Ovary (tissue), 7 donors: ENCODE measurements at regions not wholly inside any gene's neighbourhood (a gene's known extent, or its start where the extent isn't known, plus 50 kb on each side); places are given as distances from the start of the nearest gene placed in this dataset.

Experiments used
- DNase-seq, 5 donors: peaks; one replicate each; pipeline ENCODE4 v3.0.0-alpha.2; 2019 to 2020
- H3K27ac ChIP-seq, 2 donors: fragments of 200-600 bp; one replicate each; pipeline versions ENCODE4 v1.5.1 to v1.8.0; 2019 to 2022
- H3K27me3 ChIP-seq: fragments of 200-600 bp; one replicate; pipeline ENCODE4 v1.8.0; 2022
- H3K36me3 ChIP-seq: fragments of 200-600 bp; sonication (generic); one replicate; pipeline ENCODE4 v1.5.1; 2019
- H3K4me1 ChIP-seq: one replicate; pipeline ENCODE4 v1.8.1; 2013; ENCODE audit warnings: mild to moderate bottlenecking, moderate library complexity; ENCODE audit not compliant: insufficient read depth
- H3K4me3 ChIP-seq: fragments of 200-600 bp; sonication (generic); one replicate; pipeline ENCODE4 v1.5.1; 2017
- H3K9me3 ChIP-seq, 2 donors: fragments of 200-600 bp in 1 of 2; sonication (generic) in 1 of 2; one replicate each; pipeline versions ENCODE4 v1.5.1 to v1.8.1; 2013 to 2019; ENCODE audit warnings: mild to moderate bottlenecking in 1 of 2, moderate library complexity in 1 of 2
- CTCF ChIP-seq, 3 donors: fragments of 450-650 bp in 2 of 3; fragments of 200-600 bp in 1 of 3; IDR thresholded peaks; one replicate each; pipeline versions ENCODE4 v1.5.1 to v1.8.0; 2016 to 2022; ENCODE audit warnings: antibody characterized with exemption in 3 of 3, mild to moderate bottlenecking in 1 of 3
- EP300 ChIP-seq: sonication (generic); formaldehyde crosslinking; IDR thresholded peaks from one replicate; pipeline ENCODE4 v1.6.1; 2017; ENCODE audit warnings: antibody characterized with exemption
- POLR2A ChIP-seq: fragments of 450-650 bp; IDR thresholded peaks from one replicate; pipeline ENCODE4 v1.6.1; 2017; ENCODE audit warnings: antibody characterized with exemption, mild to moderate bottlenecking, moderate library complexity
- WGBS, 3 donors: extraction: QIAGEN DNeasy Blood & Tissue Kit in 1 of 3; methylation state at CpG; one replicate each; pipeline versions ENCODE4 v1.1.5 to v1.1.7; 2013 to 2017; 5-methylcytosine and 5-hydroxymethylcytosine counted together
- intact Hi-C, 4 donors: fragments of 100-400 bp; cut with DNase I; formaldehyde crosslinking; loops; one replicate each; pipeline versions ENCODE4 v1.11.0 to v1.15.1; 2022 to 2023
- donor health status: DM: no; HTN: no; CAD: no; lungs with moderate emphysema.
- donor health status: DM: no; HTN: no; CAD: no.
- donor health status: Bipolar disorder and iron deficiency.
- donor health status: DM: no; HTN: no; CAD: no.
- donor health status: DM: yes; HTN: yes; CAD: no.

GRCh38 chr6:56350628-56351260 is 103.4 kb upstream of the COL21A1 start:
- WGBS, 3 donors, result 79 to 96% (median 92%) methylated on average over 6 of the region's 6 CpGs
- no peaks in the 10 kb centered on the region for H3K9me3 ChIP-seq
- H3K36me3 ChIP-seq, result no peaks in the 10 kb centered on the region
- no peaks in the 10 kb centered on the region for H3K4me1 ChIP-seq
- no peak overlapping the region for H3K27ac ChIP-seq
- no peak overlapping the region for H3K4me3 ChIP-seq
- H3K27me3 ChIP-seq, result no peaks in the 10 kb centered on the region
- intact Hi-C loops, result no loop called here
- TF ChIP-seq EP300 (no peak), POLR2A (no peak), CTCF (IDR thresholded peaks at IDR 0.05) (no peak)
- DNase-seq, result no peak

- no peak for TF ChIP-seq POLR2A
- TF ChIP-seq CTCF (IDR thresholded peaks at IDR 0.05), result no peak
- no peak for TF ChIP-seq EP300
- Histone ChIP-seq H3K27me3 (no peaks in the 10 kb centered on the region), H3K27ac (no peak overlapping the region), H3K4me3 (no peak overlapping the region), H3K9me3 (no peaks in the 10 kb centered on the region), H3K4me1 (no peaks in the 10 kb centered on the region), H3K36me3 (no peaks in the 10 kb centered on the region)
- 23 to 54% (median 25%) methylated on average over 3 of the region's 3 CpGs for WGBS, 3 donors
- no peak for DNase-seq
- intact Hi-C loops, result no loop called here
Measured at GRCh38 chr6:56349194-56349593, 101.8 kb upstream of the COL21A1 start.

GRCh38 chr6:56348578-56348977 is 101.2 kb upstream of the COL21A1 start:
- no peak for DNase-seq
- no peak for TF ChIP-seq CTCF (IDR thresholded peaks at IDR 0.05)
- Histone ChIP-seq H3K4me1 (no peaks in the 10 kb centered on the region), H3K27ac (no peak overlapping the region), H3K36me3 (no peaks in the 10 kb centered on the region), H3K27me3 (no peaks in the 10 kb centered on the region), H3K9me3 (no peaks in the 10 kb centered on the region), H3K4me3 (no peak overlapping the region)
- WGBS, 3 donors, result 64 to 84% (median 69%) methylated on average over 1 of the region's 1 CpG
- intact Hi-C loops, result no loop called here

GRCh38 chr6:56347526-56347925 is 100.1 kb upstream of the COL21A1 start:
- H3K4me1 ChIP-seq, result no peaks in the 10 kb centered on the region
- no peak overlapping the region for H3K27ac ChIP-seq
- intact Hi-C loops, result no loop called here
- H3K9me3 ChIP-seq, result no peaks in the 10 kb centered on the region
- no peaks in the 10 kb centered on the region for H3K36me3 ChIP-seq
- H3K27me3 ChIP-seq, result no peaks in the 10 kb centered on the region
- H3K4me3 ChIP-seq, result no peak overlapping the region
- no peak for DNase-seq
- TF ChIP-seq CTCF (IDR thresholded peaks at IDR 0.05), result no peak
- TF ChIP-seq EP300, result no peak
- TF ChIP-seq POLR2A, result no peak
